PC-3 (cell line): ENCODE measurements at regions not wholly inside any gene's neighbourhood (a gene's known extent, or its start where the extent isn't known, plus 50 kb on each side); places are given as distances from the start of the nearest gene placed in this dataset.

ENCODE experiments used
- ATAC-seq: fragments of 200-7000 bp; cut with Tn5 transposase; 2 replicates; pipeline ENCODE4 v1.9.1; 2020; ENCODE audit warnings: mild to moderate bottlenecking, moderate library complexity
- BruUV-seq: library from RNA; stranded (reverse); fragments of 400-500 nt; replicated peaks from 2 replicates; lab custom pipeline; 2021; lab: Mats Ljungman, UMichigan
- CTCF ChIA-PET: fragments of 300-600 bp; sonication (Branson Sonifier 250); formaldehyde crosslinking; loops from one replicate; lab custom pipeline; 2022; ENCODE audit warnings: antibody characterized with exemption; lab: Charles Lee
- POLR2A ChIA-PET: fragments of 300-600 bp; sonication (Branson Sonifier 250); formaldehyde crosslinking; loops from one replicate; lab custom pipeline; 2022; ENCODE audit warnings: antibody characterized with exemption; ENCODE audit not compliant: unreplicated experiment; lab: Charles Lee
- DNase-seq: peaks from one replicate; pipeline ENCODE4 v3.0.0-alpha.2; 2015
- H2AFZ ChIP-seq: fragments of 300-600 bp; sonication (generic); 2 replicates; pipeline ENCODE4 v1.6.0; 2016; ENCODE audit warnings: antibody characterized with exemption, low read length
- H3F3A ChIP-seq: fragments of 300-600 bp; sonication (generic); one replicate; pipeline ENCODE4 v1.6.0; 2017; ENCODE audit warnings: antibody characterized with exemption, low read length, control low read depth, mild to moderate bottlenecking; ENCODE audit not compliant: unreplicated experiment
- H3K27ac ChIP-seq: fragments of 300-600 bp; sonication (generic); 2 replicates; pipeline ENCODE4 v1.5.1; 2016; ENCODE audit warnings: mild to moderate bottlenecking, low read length
- H3K27me3 ChIP-seq: fragments of 300-600 bp; sonication (generic); 2 replicates; pipeline ENCODE4 v1.6.1; 2016; ENCODE audit warnings: low read length, mixed read lengths
- H3K36me3 ChIP-seq: fragments of 300-600 bp; sonication (generic); 2 replicates; pipeline ENCODE4 v1.6.1; 2016; ENCODE audit warnings: low read depth, mixed run types, low read length, mixed read lengths
- H3K4me1 ChIP-seq: fragments of 300-600 bp; sonication (generic); 2 replicates; pipeline ENCODE4 v1.5.1; 2016; ENCODE audit warnings: low read length; ENCODE audit not compliant: insufficient read depth
- H3K4me2 ChIP-seq: fragments of 300-600 bp; sonication (generic); 2 replicates; pipeline ENCODE4 v1.6.0; 2016; ENCODE audit warnings: low read length
- H3K4me3 ChIP-seq: fragments of 300-600 bp; sonication (generic); 2 replicates; pipeline ENCODE4 v1.5.1; 2016; ENCODE audit warnings: mild to moderate bottlenecking, low read length, mixed read lengths
- H3K79me2 ChIP-seq: fragments of 300-600 bp; sonication (generic); 2 replicates; pipeline ENCODE4 v1.6.1; 2017; ENCODE audit warnings: low read length, mixed read lengths
- H3K9ac ChIP-seq: fragments of 300-600 bp; sonication (generic); 2 replicates; pipeline ENCODE4 v1.6.0; 2016; ENCODE audit warnings: mild to moderate bottlenecking, low read length
- H3K9me2 ChIP-seq: fragments of 300-600 bp; sonication (generic); replicated peaks from 2 replicates; pipeline ENCODE4 v1.6.1; 2016; ENCODE audit warnings: mixed run types, low read length, mixed read lengths
- H3K9me3 ChIP-seq: fragments of 300-600 bp; sonication (generic); 2 replicates; pipeline ENCODE4 v1.6.1; 2016; ENCODE audit warnings: low read length, mixed read lengths
- H4K20me1 ChIP-seq: fragments of 300-600 bp; sonication (generic); 2 replicates; pipeline ENCODE4 v1.6.1; 2016; ENCODE audit warnings: low read length, mixed read lengths
- CTCF ChIP-seq: fragments of 300-600 bp; sonication (generic); conservative IDR thresholded peaks from 2 replicates; pipeline ENCODE4 v1.5.1; 2017; ENCODE audit warnings: antibody characterized with exemption, low read depth, mild to moderate bottlenecking, low read length
- EZH2 ChIP-seq: fragments of 300-600 bp; sonication (generic); IDR thresholded peaks from one replicate; pipeline ENCODE4 v1.6.1; 2017; ENCODE audit warnings: antibody characterized with exemption, mild to moderate bottlenecking, low read length; ENCODE audit not compliant: unreplicated experiment
- EZH2phosphoT487 ChIP-seq: fragments of 300-600 bp; sonication (generic); IDR thresholded peaks from 2 replicates; pipeline ENCODE4 v1.6.1; 2018; ENCODE audit warnings: mild to moderate bottlenecking, antibody characterized with exemption, low read length, borderline replicate concordance
- intact Hi-C: fragments of 100-400 bp; cut with micrococcal nuclease; formaldehyde crosslinking; loops from 2 replicates; pipeline ENCODE4 v1.9.0; 2023

GRCh38 chr18:77339093-77339492 lies 89.4 kb downstream of the GALR1 start:
- ChIA-PET CTCF (no interaction called here), POLR2A (no interaction called here)
- Histone ChIP-seq H3K9me3 (no peaks in the 10 kb centered on the region), H2AFZ (no peak overlapping the region), H3K79me2 (no peaks in the 10 kb centered on the region), H3K9ac (no peak overlapping the region), H3K36me3 (no peaks in the 10 kb centered on the region), H3F3A (no peaks in the 10 kb centered on the region), H3K9me2 (no peaks in the 10 kb centered on the region), H4K20me1 (no peaks in the 10 kb centered on the region), H3K4me2 (no peak overlapping the region), H3K4me1 (no peaks in the 10 kb centered on the region), H3K27me3 (peaks cover 36% of the 10 kb centered on the region), H3K27ac (no peak overlapping the region), H3K4me3 (no peak overlapping the region)
- no peak for DNase-seq
- no TSS peak for BruUV-seq
- intact Hi-C loops = no loop called here
- ATAC-seq = no peak
- TF ChIP-seq EZH2 = no peak
- TF ChIP-seq CTCF = no peak
- no peak for TF ChIP-seq EZH2phosphoT487

GRCh38 chr18:77339623-77340022 lies 90.0 kb downstream of the GALR1 start:
- Histone ChIP-seq H3K4me3 (no peak overlapping the region), H3K79me2 (no peaks in the 10 kb centered on the region), H3K36me3 (no peaks in the 10 kb centered on the region), H3K9me2 (no peaks in the 10 kb centered on the region), H3K27ac (no peak overlapping the region), H3F3A (no peaks in the 10 kb centered on the region), H4K20me1 (no peaks in the 10 kb centered on the region), H3K27me3 (peaks cover 33% of the 10 kb centered on the region), H3K4me1 (no peaks in the 10 kb centered on the region), H3K4me2 (no peak overlapping the region), H2AFZ (no peak overlapping the region), H3K9ac (no peak overlapping the region), H3K9me3 (no peaks in the 10 kb centered on the region)
- BruUV-seq = no TSS peak
- ChIA-PET CTCF (no interaction called here), POLR2A (no interaction called here)
- intact Hi-C loops = no loop called here
- DNase-seq (no peak), ATAC-seq (no peak)
- TF ChIP-seq CTCF = no peak

- H3K27ac ChIP-seq = no peak overlapping the region
- no peak overlapping the region for H3K4me3 ChIP-seq
- TF ChIP-seq EZH2phosphoT487 (no peak), CTCF (no peak), EZH2 (no peak)
- no peaks in the 10 kb centered on the region for H3F3A ChIP-seq
- no peak overlapping the region for H2AFZ ChIP-seq
- no peaks in the 10 kb centered on the region for H4K20me1 ChIP-seq
- no TSS peak for BruUV-seq
- H3K27me3 ChIP-seq = peaks cover 33% of the 10 kb centered on the region
- H3K79me2 ChIP-seq = no peaks in the 10 kb centered on the region
- no peak overlapping the region for H3K4me2 ChIP-seq
- H3K36me3 ChIP-seq = no peaks in the 10 kb centered on the region
- no peak for DNase-seq
- no peaks in the 10 kb centered on the region for H3K9me2 ChIP-seq
- POLR2A ChIA-PET = no interaction called here
- H3K9ac ChIP-seq = no peak overlapping the region
- intact Hi-C loops = no loop called here
- ATAC-seq = no peak
- no peaks in the 10 kb centered on the region for H3K4me1 ChIP-seq
- CTCF ChIA-PET = no interaction called here
- no peaks in the 10 kb centered on the region for H3K9me3 ChIP-seq
Observed at GRCh38 chr18:77340815-77341214, 91.2 kb downstream of the GALR1 start.
